ENCODE measurements at regions not wholly inside any gene's neighbourhood (a gene's known extent, or its start where the extent isn't known, plus 50 kb on each side); places are given as distances from the start of the nearest gene placed in this dataset.

DNA sequence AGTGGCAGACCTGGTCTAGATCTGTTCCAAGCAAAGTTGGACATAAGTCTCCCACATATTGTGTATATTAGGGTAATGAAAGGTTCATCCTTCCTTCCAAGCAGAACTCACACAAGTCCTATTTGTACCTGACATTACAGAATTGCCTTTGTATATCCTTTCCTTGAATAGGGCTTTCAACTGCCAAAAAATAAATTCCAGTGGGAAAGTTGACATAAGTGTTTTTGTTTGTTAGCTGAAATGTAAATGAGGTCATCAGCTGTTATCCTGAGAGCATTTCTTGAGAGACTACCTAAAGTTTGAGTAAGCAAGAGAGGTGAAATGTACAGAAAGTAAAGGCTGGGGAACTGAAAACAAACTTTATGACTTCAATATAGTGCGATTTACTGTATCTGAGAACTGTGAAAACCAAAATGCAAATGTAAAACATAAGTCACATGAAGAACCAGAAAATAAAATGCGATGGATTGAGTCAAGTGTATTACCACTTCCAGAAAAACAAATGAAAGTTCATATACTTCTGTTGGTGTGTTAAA is 527.3 kb upstream of the SEMA3D start:
- no peak overlapping the region for H3K27ac ChIP-seq
- TF ChIP-seq CTCF (IDR thresholded peaks at IDR 0.05) (no peak), ZFX (IDR thresholded peaks at IDR 0.05; ENCODE audit: borderline replicate concordance) (no peak)

DNA sequence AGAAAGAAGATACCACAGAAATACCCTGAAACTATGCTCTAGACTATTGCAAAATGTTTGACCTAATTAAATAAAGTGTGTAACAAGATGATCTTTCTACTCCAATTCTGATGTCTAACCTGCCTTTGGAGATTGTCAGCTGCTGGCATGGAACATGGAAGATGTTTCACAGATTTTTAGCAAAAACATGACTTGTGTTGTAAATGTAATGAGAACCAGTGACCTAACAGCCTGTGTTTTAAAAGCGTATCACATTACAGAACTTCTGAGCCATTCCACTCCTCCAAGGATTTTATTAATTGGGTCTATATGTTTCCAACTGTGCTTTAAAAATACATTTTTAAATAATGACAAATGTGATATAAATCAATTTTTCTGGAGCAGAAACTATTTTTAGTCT is 526.3 kb upstream of the SEMA3D start:
- no peak for TF ChIP-seq ZFX (IDR thresholded peaks at IDR 0.05; ENCODE audit: borderline replicate concordance)
- no peak for TF ChIP-seq CTCF (IDR thresholded peaks at IDR 0.05)

DNA sequence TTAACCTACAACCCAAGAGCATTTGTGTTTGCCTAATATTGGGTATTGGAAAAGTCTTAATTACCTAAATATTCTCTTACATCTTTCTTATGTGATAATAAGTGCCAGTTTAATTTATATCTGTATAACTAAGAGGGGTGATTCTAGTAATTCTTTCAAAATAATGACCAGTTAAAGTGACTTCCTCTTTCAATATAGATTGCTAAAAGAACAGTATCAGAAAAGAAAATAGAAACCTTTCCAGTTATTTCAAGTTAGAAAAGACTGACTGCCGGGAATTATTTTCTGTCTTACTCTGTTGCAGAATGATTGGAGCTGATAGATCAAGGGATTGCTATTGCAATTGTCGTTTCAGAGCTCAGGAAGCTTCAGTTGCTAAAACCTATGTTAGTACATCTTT is 525.0 kb upstream of the SEMA3D start:
- no peak for TF ChIP-seq CTCF (IDR thresholded peaks at IDR 0.05)
- no peak for TF ChIP-seq ZFX (IDR thresholded peaks at IDR 0.05; ENCODE audit: borderline replicate concordance)
- no peak overlapping the region for H3K27ac ChIP-seq

More for the DNA sequence above, 526.3 kb upstream of the SEMA3D start:
- no peak overlapping the region for H3K27ac ChIP-seq

- TF ChIP-seq CTCF (IDR thresholded peaks at IDR 0.05) (no peak), ZFX (IDR thresholded peaks at IDR 0.05; ENCODE audit: borderline replicate concordance) (no peak)
- no peak overlapping the region for H3K27ac ChIP-seq
These were observed 524.1 kb upstream of the SEMA3D start for GRCh38 chr7:85710960-85711359.

DNA sequence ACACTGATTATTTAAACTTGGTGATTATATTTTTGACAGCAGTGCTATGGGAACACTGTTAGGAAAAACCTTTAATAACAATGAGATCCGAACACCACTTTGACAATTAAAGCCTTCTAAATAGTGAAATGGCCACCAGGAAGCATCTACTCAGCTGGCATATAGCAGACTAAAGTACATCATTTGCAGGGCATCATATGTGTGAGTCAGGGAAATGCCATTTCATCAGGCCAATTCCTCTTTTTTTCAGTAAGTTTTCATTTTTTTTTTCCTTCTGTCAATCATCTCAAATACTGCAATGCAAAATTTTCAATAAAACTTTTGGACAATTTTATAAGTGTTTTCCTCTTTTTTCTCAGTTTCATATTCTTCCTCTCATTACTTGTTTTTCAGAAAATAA is 521.4 kb upstream of the SEMA3D start:
- TF ChIP-seq ZFX (IDR thresholded peaks at IDR 0.05; ENCODE audit: borderline replicate concordance) (no peak), CTCF (IDR thresholded peaks at IDR 0.05) (no peak)
- no peak overlapping the region for H3K27ac ChIP-seq

DNA sequence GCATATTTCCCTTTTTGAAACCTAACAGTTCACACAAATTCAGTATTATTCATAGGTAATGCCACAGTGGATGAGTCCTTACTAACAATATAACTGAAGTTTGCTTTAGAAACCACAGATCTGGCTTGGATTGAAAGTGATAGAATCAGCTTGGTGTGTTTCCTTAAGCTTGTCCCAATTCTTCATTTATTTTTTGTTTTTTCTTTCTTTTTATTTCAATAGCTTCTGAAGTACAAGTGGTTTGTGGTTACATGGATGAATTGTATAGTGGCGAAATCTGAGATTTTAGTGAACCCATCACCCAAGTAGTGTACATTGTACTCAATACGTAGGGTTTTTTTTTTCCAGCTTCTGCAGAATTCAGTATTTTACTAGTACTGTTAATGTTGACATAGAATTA is 518.2 kb upstream of the SEMA3D start:
- no peak for TF ChIP-seq CTCF (IDR thresholded peaks at IDR 0.05)
- TF ChIP-seq ZFX (IDR thresholded peaks at IDR 0.05; ENCODE audit: borderline replicate concordance), result no peak
- no peak overlapping the region for H3K27ac ChIP-seq

DNA sequence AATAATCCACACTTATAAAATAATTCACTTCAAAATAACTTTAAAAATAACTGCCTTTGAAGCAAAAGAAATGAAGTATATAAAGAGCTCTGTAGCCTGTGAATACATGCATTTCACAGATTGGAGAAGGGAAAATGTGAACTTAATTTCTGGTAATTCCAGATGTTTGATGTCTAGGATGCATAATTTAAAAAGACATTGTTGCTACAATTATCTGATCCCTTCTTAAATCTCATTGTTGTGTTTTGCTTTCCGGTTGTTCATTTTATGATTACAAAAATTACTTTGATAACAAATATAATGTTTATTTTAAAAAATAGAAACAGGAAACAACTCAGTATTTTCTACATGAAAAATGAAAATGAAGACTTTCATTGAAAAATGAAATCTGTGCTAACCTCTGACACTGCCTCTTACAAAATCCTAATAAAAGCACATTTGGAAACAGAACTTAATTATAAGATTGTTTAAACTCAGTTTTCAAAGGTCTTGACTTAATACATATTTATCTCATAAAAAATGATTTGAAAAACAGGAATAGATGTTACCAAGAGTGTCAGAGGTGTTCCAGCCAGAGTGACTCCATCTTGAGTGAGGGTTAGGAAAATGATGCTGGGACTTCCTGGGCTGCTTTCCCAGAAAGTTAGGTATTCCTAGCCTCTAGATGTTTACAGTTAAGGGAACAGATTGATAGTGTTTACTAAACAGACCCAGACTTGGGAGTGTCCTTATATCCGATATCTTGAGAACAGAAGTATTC is 516.6 kb upstream of the SEMA3D start:
- TF ChIP-seq CTCF (IDR thresholded peaks at IDR 0.05), result no peak
- TF ChIP-seq ZFX (IDR thresholded peaks at IDR 0.05; ENCODE audit: borderline replicate concordance), result no peak
- no peak overlapping the region for H3K27ac ChIP-seq
